GM18505 (cell line): ENCODE measurements at regions not wholly inside any gene's neighbourhood (a gene's known extent, or its start where the extent isn't known, plus 50 kb on each side); places are given as distances from the start of the nearest gene placed in this dataset.

Source experiments
- ATAC-seq: cut with Tn5 transposase; IDR thresholded peaks from one replicate; pipeline ENCODE4 v1.9.1; 2021; ENCODE audit not compliant: unreplicated experiment
- POLR2A ChIP-seq: IDR thresholded peaks from 4 replicates; pipeline ENCODE4 v1.6.1; 2011; ENCODE audit warnings: borderline replicate concordance; ENCODE audit not compliant: insufficient read depth, insufficient read length; ENCODE audit errors: extremely low read depth

GRCh38 chr12:46560089-46560488, 187.5 kb upstream of the SLC38A2 start:
- ATAC-seq: no peak
- no peak for TF ChIP-seq POLR2A

- TF ChIP-seq POLR2A: no peak
Observed at GRCh38 chr12:46559311-46559710, 186.7 kb upstream of the SLC38A2 start.

GRCh38 chr12:46558677-46559076, 186.1 kb upstream of the SLC38A2 start:
- TF ChIP-seq POLR2A: no peak
- no peak for ATAC-seq

More at GRCh38 chr12:46559311-46559710, 186.7 kb upstream of the SLC38A2 start:
- no peak for ATAC-seq

GRCh38 chr12:46557539-46558373, 185.2 kb upstream of the SLC38A2 start:
- no peak for ATAC-seq
- no peak for TF ChIP-seq POLR2A

GRCh38 chr12:46556819-46557524, 184.4 kb upstream of the SLC38A2 start:
- ATAC-seq: no peak
- TF ChIP-seq POLR2A: no peak

- no peak for TF ChIP-seq POLR2A
- ATAC-seq: no peak
Observed at GRCh38 chr12:46556105-46556559, 183.6 kb upstream of the SLC38A2 start.

GRCh38 chr12:46555406-46555852, 182.9 kb upstream of the SLC38A2 start:
- no peak for TF ChIP-seq POLR2A
- no peak for ATAC-seq

GRCh38 chr12:46554460-46554859, 181.9 kb upstream of the SLC38A2 start:
- no peak for TF ChIP-seq POLR2A

GRCh38 chr12:46553911-46554310, 181.3 kb upstream of the SLC38A2 start:
- ATAC-seq: no peak
- no peak for TF ChIP-seq POLR2A

More at GRCh38 chr12:46554460-46554859, 181.9 kb upstream of the SLC38A2 start:
- no peak for ATAC-seq

- ATAC-seq: no peak
- TF ChIP-seq POLR2A: no peak
Observed at GRCh38 chr12:46553266-46553665, 180.7 kb upstream of the SLC38A2 start.

GRCh38 chr12:46550266-46550879, 177.8 kb upstream of the SLC38A2 start:
- ATAC-seq: no peak
- TF ChIP-seq POLR2A: no peak

- no peak for TF ChIP-seq POLR2A
- no peak for ATAC-seq
Observed at GRCh38 chr12:46549527-46550265, 177.1 kb upstream of the SLC38A2 start.

- no peak for TF ChIP-seq POLR2A
- no peak for ATAC-seq
Observed at GRCh38 chr12:46548605-46549071, 176.1 kb upstream of the SLC38A2 start.
